ENCODE measurements at regions not wholly inside any gene's neighbourhood (a gene's known extent, or its start where the extent isn't known, plus 50 kb on each side); places are given as distances from the start of the nearest gene placed in this dataset.

DNA sequence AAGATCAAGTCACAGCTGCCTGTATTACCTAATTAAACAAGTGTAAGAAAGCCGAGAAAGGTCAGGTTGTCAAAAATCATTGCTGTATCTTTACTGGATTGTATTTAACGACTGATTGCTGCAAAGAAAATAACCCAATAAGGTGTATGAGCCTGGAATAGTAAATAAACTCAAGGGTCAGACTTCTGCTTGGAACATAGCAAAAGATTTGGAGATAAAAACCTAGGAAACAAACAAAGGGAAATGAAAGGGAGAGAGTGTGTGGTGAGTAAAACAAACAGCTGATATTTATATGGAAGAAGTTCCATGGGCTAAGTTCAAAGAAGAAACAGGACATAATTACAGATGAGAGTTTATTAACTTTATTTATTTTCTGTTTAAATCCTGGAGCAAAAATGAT, 354.0 kb downstream of the TLR4 start:
- DNase-seq (ENCODE audit: low read depth in 2 of 2): no peak

DNA sequence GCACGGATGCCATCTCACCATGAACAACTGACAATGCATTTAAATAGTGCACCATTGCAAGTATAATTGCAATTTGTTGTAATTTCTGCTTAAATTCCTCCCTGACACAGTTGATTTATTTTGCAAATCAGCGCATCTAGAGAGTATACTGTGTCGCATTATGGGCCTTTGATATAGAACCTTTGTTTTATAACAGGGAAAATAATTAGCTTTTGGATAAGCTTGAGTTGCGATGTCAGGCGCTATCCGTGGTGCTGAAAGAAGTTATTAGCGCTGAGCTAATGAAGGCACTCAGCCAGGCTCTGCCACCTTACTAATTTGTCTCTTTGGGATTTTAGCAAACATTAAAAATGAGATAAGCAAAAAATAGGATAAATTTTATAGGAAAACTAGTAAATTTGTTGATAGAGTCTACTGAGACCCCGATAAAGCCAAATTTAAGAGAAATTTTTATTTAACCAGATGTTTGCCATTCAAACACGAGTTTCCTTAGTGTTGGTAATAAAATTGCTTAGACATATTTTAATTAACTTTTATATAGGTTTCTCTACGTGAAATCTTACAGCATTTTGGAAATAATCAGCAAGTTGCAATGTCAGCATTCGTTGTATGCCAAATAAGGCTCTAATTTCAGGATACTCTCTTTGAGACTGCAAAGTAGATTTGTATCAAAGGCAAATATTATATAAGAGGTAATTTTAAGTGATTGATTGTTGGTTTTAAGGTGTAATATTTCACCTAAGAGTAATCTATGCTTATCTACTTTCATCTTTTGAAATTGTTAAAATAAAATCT, 355.5 kb downstream of the TLR4 start:
- DNase-seq (ENCODE audit: low read depth in 2 of 2): no peak

- no peak for DNase-seq (ENCODE audit: low read depth in 2 of 2)
These were observed 379.0 kb downstream of the TLR4 start for GRCh38 chr9:118083161-118083560.

DNA sequence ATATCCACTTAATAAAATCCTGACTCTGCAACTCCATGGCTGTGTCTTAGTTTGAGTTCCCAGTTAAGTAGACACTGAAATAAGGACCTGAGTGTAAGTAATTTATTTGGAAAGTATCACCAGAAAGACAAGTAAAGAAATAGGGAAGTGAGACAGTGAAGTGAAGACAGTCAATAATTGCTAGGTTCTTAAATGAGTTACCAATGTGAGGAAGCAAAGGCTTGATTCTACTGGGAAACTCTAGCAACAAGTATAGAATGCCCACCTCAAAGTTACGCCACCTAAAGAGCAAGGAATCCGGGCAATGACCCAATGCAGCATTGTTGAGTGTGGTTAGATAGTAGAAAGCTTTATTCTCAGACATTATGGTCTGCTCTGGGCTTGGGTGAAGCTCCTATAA, 383.9 kb downstream of the TLR4 start:
- no peak for DNase-seq (ENCODE audit: low read depth in 2 of 2)

GRCh38 chr9:118091226-118091625, 387.0 kb downstream of the TLR4 start:
- no peak for DNase-seq (ENCODE audit: low read depth in 2 of 2)

DNA sequence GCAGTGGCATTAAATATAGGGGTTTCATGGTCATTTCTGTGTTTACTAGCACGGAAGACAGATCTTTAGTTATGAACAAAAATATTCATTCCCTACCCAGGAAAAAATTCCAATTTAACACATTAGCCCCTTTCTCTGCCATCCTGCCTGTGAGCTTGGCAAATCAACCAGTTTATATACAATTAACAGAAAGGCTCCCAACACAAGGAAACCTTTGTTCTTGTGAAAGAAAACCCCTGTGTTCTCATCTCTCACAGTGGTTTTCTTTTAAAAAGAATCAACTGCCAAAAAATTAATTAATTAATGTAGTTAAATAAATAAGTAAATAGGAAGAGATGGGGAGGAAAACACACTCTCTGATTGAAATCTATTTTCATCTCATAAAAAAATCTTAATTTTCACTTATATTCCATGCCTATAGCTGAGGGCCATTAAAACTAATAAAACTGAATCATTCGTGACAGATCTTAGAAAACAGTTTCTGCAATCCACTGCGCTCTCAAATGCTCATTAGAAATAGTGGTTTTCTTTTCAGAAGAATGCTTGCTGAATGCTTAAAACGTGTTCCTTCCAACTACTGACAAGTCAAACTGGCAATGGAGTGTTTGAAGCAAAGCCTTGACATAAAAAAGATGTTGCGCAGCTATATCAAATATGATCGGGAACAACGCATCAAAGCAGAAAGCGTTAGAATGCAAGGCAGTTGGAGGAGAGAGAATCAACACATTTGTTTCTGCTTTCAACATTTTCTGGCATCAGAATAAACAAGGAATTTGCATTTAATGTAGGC, 387.7 kb downstream of the TLR4 start:
- DNase-seq (ENCODE audit: low read depth in 2 of 2): no peak

DNA sequence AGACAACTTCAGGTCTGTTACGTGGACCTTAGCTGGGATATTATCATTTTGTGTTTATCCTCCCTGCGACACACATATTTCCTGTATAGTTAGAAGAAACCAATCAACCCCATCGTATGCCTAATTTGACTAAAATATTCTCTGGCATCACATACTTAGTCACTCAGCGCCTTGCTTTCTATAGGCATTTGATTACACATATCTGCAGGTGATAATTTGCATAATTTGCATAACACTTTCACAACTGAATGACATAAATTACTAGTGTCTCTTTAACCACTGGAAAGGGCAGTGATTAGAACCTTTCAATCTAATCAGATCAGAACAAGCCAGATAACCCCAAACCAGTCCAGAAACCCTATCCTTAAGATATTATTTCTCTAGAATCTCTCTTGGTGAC, 390.2 kb downstream of the TLR4 start:
- no peak for DNase-seq (ENCODE audit: low read depth in 2 of 2)

DNA sequence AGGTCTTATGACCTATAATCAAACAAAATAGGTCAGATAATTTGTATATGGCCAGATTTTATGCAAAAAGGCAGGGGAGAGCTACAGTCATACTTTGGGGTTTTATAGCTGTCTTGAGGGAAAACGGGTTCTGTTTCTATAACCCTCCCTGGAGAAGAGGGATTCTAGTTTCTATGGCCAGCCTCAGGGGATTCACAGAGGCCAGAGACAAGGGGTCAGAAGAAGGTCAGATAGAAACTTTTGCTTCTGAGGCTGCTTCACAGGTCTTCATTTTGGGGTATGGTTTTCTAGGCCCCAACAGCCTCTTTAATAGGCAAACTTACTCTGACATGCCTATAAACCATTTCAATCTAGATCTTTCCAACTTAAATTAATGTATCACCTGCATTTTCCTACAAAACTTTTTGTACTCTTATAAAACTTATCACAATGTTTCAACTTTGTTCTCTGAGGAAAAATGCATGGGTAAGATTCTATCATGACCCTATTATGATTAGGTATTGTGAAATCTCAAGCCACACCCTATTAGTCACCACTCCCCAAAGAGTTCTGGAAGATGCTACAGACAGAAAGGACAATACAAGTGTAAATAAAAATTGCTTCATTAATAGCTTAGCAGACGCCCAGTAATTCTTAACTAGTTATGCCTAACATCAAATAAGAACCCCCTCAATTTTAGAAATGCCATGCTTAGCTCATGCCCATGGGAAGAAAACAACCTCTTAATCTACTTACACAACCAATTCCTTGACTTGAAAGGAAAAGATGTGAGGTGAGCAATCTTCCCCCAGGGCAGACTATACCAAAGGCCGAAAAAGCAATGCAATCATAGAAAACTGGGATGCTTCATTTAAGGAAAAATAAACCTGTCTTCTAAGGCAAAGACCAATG, 396.6 kb downstream of the TLR4 start:
- DNase-seq (ENCODE audit: low read depth in 2 of 2): no peak

DNA sequence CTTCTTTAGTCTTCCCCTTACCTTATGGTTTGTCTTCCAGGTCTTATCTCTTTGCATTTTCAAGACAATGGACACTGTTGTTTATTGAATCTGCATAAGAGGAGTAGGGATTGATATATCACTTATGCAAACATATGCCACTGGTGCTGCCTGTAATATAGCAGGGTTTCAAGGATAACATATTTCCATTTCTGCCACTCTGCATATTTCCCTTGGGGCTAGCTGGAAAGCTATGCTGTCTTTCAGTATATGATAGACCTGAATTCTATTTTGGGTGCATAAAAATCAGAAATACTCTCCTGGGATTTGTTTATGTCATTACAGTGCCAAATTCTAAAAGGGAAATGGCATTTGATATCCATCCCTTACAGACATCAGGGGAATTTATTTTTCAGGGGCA, 400.2 kb downstream of the TLR4 start:
- DNase-seq (ENCODE audit: low read depth in 2 of 2): no peak

DNA sequence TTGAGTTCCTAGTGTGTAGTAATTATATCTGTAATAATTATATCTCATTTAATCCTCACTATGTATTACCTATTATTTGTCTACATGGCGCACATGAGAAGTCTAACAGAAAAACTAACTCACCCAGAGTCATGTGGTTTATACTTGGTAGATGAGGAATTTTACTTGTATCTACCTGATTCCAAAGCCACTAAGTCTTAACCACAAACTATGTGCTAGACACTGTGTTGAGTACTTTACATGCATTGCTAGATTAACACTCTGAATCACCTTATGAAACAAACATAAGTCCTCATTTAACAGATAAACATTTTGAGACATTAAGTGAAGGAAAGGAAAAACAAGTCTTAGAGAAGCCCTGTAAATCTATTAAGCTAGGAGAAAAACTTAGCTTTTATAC, 404.8 kb downstream of the TLR4 start:
- no peak for DNase-seq (ENCODE audit: low read depth in 2 of 2)

GRCh38 chr9:118109542-118109941, 405.3 kb downstream of the TLR4 start:
- DNase-seq (ENCODE audit: low read depth in 2 of 2): no peak

- DNase-seq (ENCODE audit: low read depth in 2 of 2): no peak
These were observed 417.2 kb downstream of the TLR4 start for GRCh38 chr9:118121361-118121760.

- no peak for DNase-seq (ENCODE audit: low read depth in 2 of 2)
These were observed 424.1 kb downstream of the TLR4 start for GRCh38 chr9:118128313-118128712.

GRCh38 chr9:118129541-118129940, 425.3 kb downstream of the TLR4 start:
- no peak for DNase-seq (ENCODE audit: low read depth in 2 of 2)

GRCh38 chr9:118148990-118149389, 444.8 kb downstream of the TLR4 start:
- DNase-seq (ENCODE audit: low read depth in 2 of 2): no peak

DNA sequence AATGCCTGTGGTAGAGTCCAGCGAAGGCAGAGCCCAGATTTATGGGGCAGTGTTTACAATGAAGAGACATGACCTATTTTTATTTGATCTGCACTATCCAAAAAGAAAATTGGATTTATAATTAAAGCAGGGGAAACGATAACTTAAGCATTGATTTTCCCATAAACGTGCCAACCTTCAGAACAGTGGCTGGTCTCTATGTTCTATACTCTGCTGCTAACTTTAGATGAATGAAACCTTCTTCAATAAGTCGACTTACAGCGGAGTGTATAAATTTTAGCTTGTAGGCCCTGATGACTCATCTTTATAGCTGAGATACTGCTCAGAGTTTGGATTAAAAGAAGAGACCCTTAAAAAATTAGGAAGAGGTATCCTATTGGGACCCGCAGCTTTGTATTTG, 452.6 kb downstream of the TLR4 start:
- DNase-seq (ENCODE audit: low read depth in 2 of 2): no peak

DNA sequence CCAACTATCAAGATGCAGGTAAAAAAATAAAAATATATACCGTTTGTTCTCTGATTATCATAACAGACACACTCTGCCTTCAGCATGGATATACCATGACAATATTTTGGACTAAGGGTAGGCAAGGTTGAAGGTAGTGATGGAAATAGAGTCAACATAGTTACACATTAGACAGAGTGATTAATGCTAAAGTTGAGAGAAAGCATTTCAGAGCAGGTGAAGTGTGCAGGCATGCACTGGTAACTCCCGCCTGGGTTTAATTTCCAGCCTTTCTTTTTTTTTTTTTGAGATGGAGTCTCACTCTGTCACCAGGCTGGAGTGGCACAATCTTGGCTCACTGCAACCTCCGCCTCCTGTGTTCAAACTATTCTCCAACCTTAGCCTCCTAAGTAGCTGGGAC, 458.5 kb downstream of the TLR4 start:
- DNase-seq (ENCODE audit: low read depth in 2 of 2): no peak

DNA sequence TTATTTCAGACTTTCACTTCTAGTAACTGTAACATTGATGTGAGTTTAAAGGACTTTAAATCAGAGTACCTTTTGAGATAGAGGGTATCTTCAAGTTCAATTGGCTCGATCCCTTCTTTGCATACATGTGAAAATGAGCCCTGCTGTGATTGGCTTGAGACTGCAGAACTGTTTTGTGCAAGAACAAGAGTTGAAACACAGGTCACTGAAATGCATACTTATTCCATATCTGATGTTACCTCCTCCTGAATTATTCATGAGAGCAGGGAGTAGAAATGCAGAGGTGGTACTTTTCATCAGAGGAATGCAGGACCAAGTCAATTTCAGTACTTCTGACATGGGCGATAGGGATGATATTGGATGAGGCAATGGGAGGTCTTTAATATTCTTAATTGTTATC, 459.5 kb downstream of the TLR4 start:
- no peak for DNase-seq (ENCODE audit: low read depth in 2 of 2)

- DNase-seq (ENCODE audit: low read depth in 2 of 2): no peak
These were observed 461.2 kb downstream of the TLR4 start for GRCh38 chr9:118165451-118165850.

- no peak for DNase-seq (ENCODE audit: low read depth in 2 of 2)
These were observed 466.1 kb downstream of the TLR4 start for GRCh38 chr9:118170032-118170955.

DNA sequence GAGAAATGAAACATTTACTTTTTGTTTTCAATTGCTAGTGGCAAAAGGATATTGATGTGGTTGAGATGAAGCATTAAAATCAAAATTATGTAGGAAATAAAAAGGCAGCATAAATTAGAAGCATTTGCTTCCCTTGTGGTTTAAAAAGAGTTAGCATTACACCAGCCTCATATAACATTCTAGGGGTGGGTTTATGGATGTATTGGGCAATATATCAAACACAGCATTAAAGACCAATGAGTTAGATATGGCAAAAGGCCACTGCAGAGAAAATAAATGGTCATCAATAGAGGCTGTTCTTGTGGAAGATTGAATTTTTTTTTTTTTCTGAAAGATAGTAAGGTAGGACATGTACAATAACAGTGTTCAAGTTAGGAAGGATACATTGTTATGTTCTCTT, 473.0 kb downstream of the TLR4 start:
- DNase-seq (ENCODE audit: low read depth in 2 of 2): no peak
